ENCODE measurements at regions not wholly inside any gene's neighbourhood (a gene's known extent, or its start where the extent isn't known, plus 50 kb on each side); places are given as distances from the start of the nearest gene placed in this dataset.
"Not testable (repeated sequence)": the region's sequence is repeated elsewhere in the genome, so short reads cannot be mapped to it uniquely, and the experiment has no call there.

GRCh38 chr4:9582880-9583279, 138.7 kb downstream of the DEFB131A start:
- not testable (repeated sequence) for DNase-seq (ENCODE audit: low spot score in 2 of 2); H3K36me3 Mint-ChIP-seq; H3K4me1 Mint-ChIP-seq; ATAC-seq (ENCODE audit: low read depth); H3K27me3 Mint-ChIP-seq; H3K4me3 Mint-ChIP-seq; H3K27ac Mint-ChIP-seq
- peaks cover 10% of the 10 kb centered on the region for H3K9me3 Mint-ChIP-seq

GRCh38 chr4:9592010-9592409, 147.8 kb downstream of the DEFB131A start:
- H3K4me3 Mint-ChIP-seq: no peak overlapping the region
- no peaks in the 10 kb centered on the region for H3K36me3 Mint-ChIP-seq
- H3K9me3 Mint-ChIP-seq: peaks cover 6% of the 10 kb centered on the region
- ATAC-seq (ENCODE audit: low read depth) (no peak), DNase-seq (ENCODE audit: low spot score in 2 of 2) (no peak)
- no peak overlapping the region for H3K27ac Mint-ChIP-seq
- H3K27me3 Mint-ChIP-seq: peaks cover 3% of the 10 kb centered on the region
- H3K4me1 Mint-ChIP-seq: no peaks in the 10 kb centered on the region

- H3K4me1 Mint-ChIP-seq: no peaks in the 10 kb centered on the region
- no peak overlapping the region for H3K4me3 Mint-ChIP-seq
- H3K27ac Mint-ChIP-seq: no peak overlapping the region
- ATAC-seq (ENCODE audit: low read depth) (no peak), DNase-seq (ENCODE audit: low spot score in 2 of 2) (no peak)
- peaks cover 5% of the 10 kb centered on the region for H3K27me3 Mint-ChIP-seq
- H3K36me3 Mint-ChIP-seq: no peaks in the 10 kb centered on the region
- peaks cover 6% of the 10 kb centered on the region for H3K9me3 Mint-ChIP-seq
Observed at GRCh38 chr4:9594948-9595347, 150.7 kb downstream of the DEFB131A start.

- ATAC-seq (ENCODE audit: low read depth); DNase-seq (ENCODE audit: low spot score in 2 of 2); H3K36me3 Mint-ChIP-seq; H3K27me3 Mint-ChIP-seq; H3K4me3 Mint-ChIP-seq; H3K9me3 Mint-ChIP-seq; H3K4me1 Mint-ChIP-seq; H3K27ac Mint-ChIP-seq: not testable (repeated sequence)
Observed at GRCh38 chr4:9595531-9595930, 151.3 kb downstream of the DEFB131A start.

GRCh38 chr4:9599266-9599665, 155.1 kb downstream of the DEFB131A start:
- no peak for ATAC-seq (ENCODE audit: low read depth)
- Mint-ChIP-seq H3K4me3 (no peak overlapping the region), H3K27ac (no peak overlapping the region), H3K27me3 (peaks cover 8% of the 10 kb centered on the region), H3K36me3 (no peaks in the 10 kb centered on the region), H3K9me3 (peaks cover 6% of the 10 kb centered on the region), H3K4me1 (peaks cover 5% of the 10 kb centered on the region)
- no peak for DNase-seq (ENCODE audit: low spot score in 2 of 2)

- Mint-ChIP-seq H3K4me1 (peaks cover 12% of the 10 kb centered on the region), H3K4me3 (no peak overlapping the region), H3K27me3 (peaks cover 8% of the 10 kb centered on the region), H3K27ac (no peak overlapping the region), H3K36me3 (no peaks in the 10 kb centered on the region), H3K9me3 (peaks cover 6% of the 10 kb centered on the region)
- no peak for DNase-seq (ENCODE audit: low spot score in 2 of 2)
- no peak for ATAC-seq (ENCODE audit: low read depth)
Observed at GRCh38 chr4:9600246-9600645, 156.0 kb downstream of the DEFB131A start.

GRCh38 chr4:9602389-9602914, 158.2 kb downstream of the DEFB131A start:
- Mint-ChIP-seq H3K27me3 (peaks cover 5% of the 10 kb centered on the region), H3K4me1 (peaks cover 12% of the 10 kb centered on the region), H3K36me3 (no peaks in the 10 kb centered on the region), H3K27ac (no peak overlapping the region), H3K9me3 (no peaks in the 10 kb centered on the region), H3K4me3 (no peak overlapping the region)
- ATAC-seq (ENCODE audit: low read depth) (no peak), DNase-seq (ENCODE audit: low spot score in 2 of 2) (no peak)

- not testable (repeated sequence) for ATAC-seq (ENCODE audit: low read depth); H3K36me3 Mint-ChIP-seq; H3K27me3 Mint-ChIP-seq; DNase-seq (ENCODE audit: low spot score in 2 of 2); H3K9me3 Mint-ChIP-seq
- peak overlapping the region; percentile 77 for H3K4me3 Mint-ChIP-seq
- peaks cover 12% of the 10 kb centered on the region for H3K4me1 Mint-ChIP-seq
- peak overlapping the region; percentile 74 for H3K27ac Mint-ChIP-seq
Observed at GRCh38 chr4:9604031-9604892, 160.0 kb downstream of the DEFB131A start.

- Mint-ChIP-seq H3K27ac (peak overlapping the region; percentile 74), H3K4me3 (peak overlapping the region; percentile 77), H3K4me1 (peaks cover 12% of the 10 kb centered on the region)
- not testable (repeated sequence) for H3K27me3 Mint-ChIP-seq; H3K36me3 Mint-ChIP-seq; DNase-seq (ENCODE audit: low spot score in 2 of 2); ATAC-seq (ENCODE audit: low read depth); H3K9me3 Mint-ChIP-seq
Observed at GRCh38 chr4:9604893-9605190, 160.6 kb downstream of the DEFB131A start.

- Mint-ChIP-seq H3K27ac (no peak overlapping the region), H3K27me3 (peaks cover 2% of the 10 kb centered on the region), H3K4me3 (no peak overlapping the region), H3K4me1 (peaks cover 10% of the 10 kb centered on the region), H3K9me3 (no peaks in the 10 kb centered on the region), H3K36me3 (no peaks in the 10 kb centered on the region)
- no peak for ATAC-seq (ENCODE audit: low read depth)
- no peak for DNase-seq (ENCODE audit: low spot score in 2 of 2)
Observed at GRCh38 chr4:9608300-9608699, 164.1 kb downstream of the DEFB131A start.

GRCh38 chr4:9610321-9610720, 166.1 kb downstream of the DEFB131A start:
- not testable (repeated sequence) for H3K4me1 Mint-ChIP-seq; H3K27ac Mint-ChIP-seq; H3K9me3 Mint-ChIP-seq; H3K4me3 Mint-ChIP-seq; H3K36me3 Mint-ChIP-seq; DNase-seq (ENCODE audit: low spot score in 2 of 2); ATAC-seq (ENCODE audit: low read depth); H3K27me3 Mint-ChIP-seq

GRCh38 chr4:9611101-9611500, 166.9 kb downstream of the DEFB131A start:
- DNase-seq (ENCODE audit: low spot score in 2 of 2) (no peak), ATAC-seq (ENCODE audit: low read depth) (no peak)
- Mint-ChIP-seq H3K4me3 (no peak overlapping the region), H3K27me3 (peaks cover 2% of the 10 kb centered on the region), H3K36me3 (no peaks in the 10 kb centered on the region), H3K27ac (no peak overlapping the region), H3K4me1 (no peaks in the 10 kb centered on the region), H3K9me3 (no peaks in the 10 kb centered on the region)

- not testable (repeated sequence) for DNase-seq (ENCODE audit: low spot score in 2 of 2); H3K9me3 Mint-ChIP-seq; H3K4me1 Mint-ChIP-seq; H3K4me3 Mint-ChIP-seq; H3K27ac Mint-ChIP-seq; H3K27me3 Mint-ChIP-seq; ATAC-seq (ENCODE audit: low read depth); H3K36me3 Mint-ChIP-seq
Observed at GRCh38 chr4:9636411-9636810, 145.0 kb upstream of the DRD5 start.

- DNase-seq (ENCODE audit: low spot score in 2 of 2): peak in 1 of 2 donors; percentile 6
- not testable (repeated sequence) for H3K36me3 Mint-ChIP-seq; H3K27ac Mint-ChIP-seq; H3K4me1 Mint-ChIP-seq; H3K9me3 Mint-ChIP-seq; H3K4me3 Mint-ChIP-seq; ATAC-seq (ENCODE audit: low read depth); H3K27me3 Mint-ChIP-seq
Observed at GRCh38 chr4:9659678-9660077, 121.8 kb upstream of the DRD5 start.

- not testable (repeated sequence) for H3K9me3 Mint-ChIP-seq; H3K36me3 Mint-ChIP-seq; H3K27me3 Mint-ChIP-seq; ATAC-seq (ENCODE audit: low read depth); DNase-seq (ENCODE audit: low spot score in 2 of 2); H3K4me3 Mint-ChIP-seq; H3K27ac Mint-ChIP-seq; H3K4me1 Mint-ChIP-seq
Observed at GRCh38 chr4:9660955-9661354, 120.5 kb upstream of the DRD5 start.

Data from memory B cell (primary cell).